ENCODE measurements at regions not wholly inside any gene's neighbourhood (a gene's known extent, or its start where the extent isn't known, plus 50 kb on each side); places are given as distances from the start of the nearest gene placed in this dataset. TPM values are rescaled to one million over a fixed set of nuclear protein-coding genes. Genes with fewer than 3 reads are reported as not detected.
A peak's percentile ranks its signal among the peaks of the same experiment; 100 is the strongest.

GRCh38 chr6:1545654-1546053, 64.1 kb upstream of the FOXC1 start:
- no peak for DNase-seq (ENCODE audit: low read depth)

GRCh38 chr6:1547785-1548184, 61.9 kb upstream of the FOXC1 start:
- DNase-seq (ENCODE audit: low read depth) = no peak

- no peak for DNase-seq (ENCODE audit: low read depth)
Measured at GRCh38 chr6:1551249-1551648, 58.5 kb upstream of the FOXC1 start.

GRCh38 chr6:1552296-1552761, 57.4 kb upstream of the FOXC1 start:
- peak; percentile 18 for DNase-seq (ENCODE audit: low read depth)

- DNase-seq (ENCODE audit: low read depth) = no peak
Measured at GRCh38 chr6:1553562-1554083, 56.1 kb upstream of the FOXC1 start.

- no peak for DNase-seq (ENCODE audit: low read depth)
Measured at GRCh38 chr6:1554141-1554475, 55.6 kb upstream of the FOXC1 start.

- DNase-seq (ENCODE audit: low read depth) = peak; percentile 61
Measured at GRCh38 chr6:1554476-1555310, 55.0 kb upstream of the FOXC1 start.

GRCh38 chr6:1558388-1558787, 51.3 kb upstream of the FOXC1 start:
- DNase-seq (ENCODE audit: low read depth) = peak; percentile 26

Small RNAs in the stretch of these regions (small RNA-seq; reads per million reads assigned to genes)
- gene RN7SL352P = not detected

Measured in HT1080 (cell line).